GM21528 (cell line): ENCODE measurements at regions not wholly inside any gene's neighbourhood (a gene's known extent, or its start where the extent isn't known, plus 50 kb on each side); places are given as distances from the start of the nearest gene placed in this dataset.

Experiments
- ATAC-seq: cut with Tn5 transposase; IDR thresholded peaks from one replicate; pipeline ENCODE4 v1.9.1; 2021; ENCODE audit warnings: mild to moderate bottlenecking, moderate library complexity; ENCODE audit not compliant: unreplicated experiment, low FRiP score

- no peak for ATAC-seq
Observed at GRCh38 chr18:33987206-33987605, 237.5 kb downstream of the NOL4 start.

GRCh38 chr18:33983126-33983525, 241.6 kb downstream of the NOL4 start:
- no peak for ATAC-seq

- no peak for ATAC-seq
Observed at GRCh38 chr18:33960417-33960816, 264.3 kb downstream of the NOL4 start.

GRCh38 chr18:33959609-33960008, 265.1 kb downstream of the NOL4 start:
- ATAC-seq, result no peak

- ATAC-seq, result no peak
Observed at GRCh38 chr18:33957707-33958106, 267.0 kb downstream of the NOL4 start.

GRCh38 chr18:33951031-33951430, 273.7 kb downstream of the NOL4 start:
- no peak for ATAC-seq

GRCh38 chr18:33946336-33946735, 278.4 kb downstream of the NOL4 start:
- no peak for ATAC-seq

- ATAC-seq, result no peak
Observed at GRCh38 chr18:33944493-33944892, 280.2 kb downstream of the NOL4 start.

- ATAC-seq, result no peak
Observed at GRCh38 chr18:33937270-33937816, 287.4 kb downstream of the NOL4 start.

GRCh38 chr18:33934258-33934657, 290.5 kb downstream of the NOL4 start:
- ATAC-seq, result no peak

- no peak for ATAC-seq
Observed at GRCh38 chr18:33928231-33928630, 296.5 kb downstream of the NOL4 start.

GRCh38 chr18:33924576-33924975, 300.1 kb downstream of the NOL4 start:
- no peak for ATAC-seq

- ATAC-seq, result no peak
Observed at GRCh38 chr18:33923980-33924379, 300.7 kb downstream of the NOL4 start.

GRCh38 chr18:33918571-33918970, 306.1 kb downstream of the NOL4 start:
- ATAC-seq, result no peak

- ATAC-seq, result no peak
Observed at GRCh38 chr18:33916200-33916599, 308.5 kb downstream of the NOL4 start.

- ATAC-seq, result no peak
Observed at GRCh38 chr18:33914399-33914798, 310.3 kb downstream of the NOL4 start.

GRCh38 chr18:33906046-33906445, 318.7 kb downstream of the NOL4 start:
- ATAC-seq, result no peak

GRCh38 chr18:33901894-33902512, 322.7 kb downstream of the NOL4 start:
- ATAC-seq, result no peak

- no peak for ATAC-seq
Observed at GRCh38 chr18:33900638-33901037, 322.6 kb downstream of the ASXL3 start.

- ATAC-seq, result no peak
Observed at GRCh38 chr18:33898427-33898826, 320.4 kb downstream of the ASXL3 start.

GRCh38 chr18:33878213-33878612, 300.2 kb downstream of the ASXL3 start:
- no peak for ATAC-seq

GRCh38 chr18:33875029-33875565, 297.1 kb downstream of the ASXL3 start:
- no peak for ATAC-seq
